ENCODE measurements at regions not wholly inside any gene's neighbourhood (a gene's known extent, or its start where the extent isn't known, plus 50 kb on each side); places are given as distances from the start of the nearest gene placed in this dataset.
"Not testable (repeated sequence)": the region's sequence is repeated elsewhere in the genome, so short reads cannot be mapped to it uniquely, and the experiment has no call there.

- Histone ChIP-seq H3K4me3 (no peak overlapping the region), H3K27me3 (no peaks in the 10 kb centered on the region), H3K36me3 (no peaks in the 10 kb centered on the region), H3K27ac (replicated peaks in 1 of 4) (no peak overlapping the region), H3K4me1 (no peaks in the 10 kb centered on the region), H3K9me3 (no peaks in the 10 kb centered on the region)
- TF ChIP-seq EP300 (IDR thresholded peaks at IDR 0.05) (no peak), POLR2AphosphoS5 (IDR thresholded peaks at IDR 0.05) (no peak), POLR2A (IDR thresholded peaks at IDR 0.05; ENCODE audit: low read depth) (no peak), CTCF (IDR thresholded peaks at IDR 0.05) (no peak)
- intact Hi-C loops (cut with DNase I), result no loop called here
- 88% methylated on average over 4 of the region's 4 CpGs for WGBS
- no peak for DNase-seq (ENCODE audit: extremely low spot score)
These were observed 198.0 kb downstream of the SOX4 start for GRCh38 chr6:21791581-21791980.

GRCh38 chr6:21792177-21792576 lies 198.6 kb downstream of the SOX4 start:
- H3K27me3 ChIP-seq, result no peaks in the 10 kb centered on the region
- intact Hi-C loops (cut with DNase I), result no loop called here
- H3K36me3 ChIP-seq, result no peaks in the 10 kb centered on the region
- DNase-seq (ENCODE audit: extremely low spot score), result no peak
- no peaks in the 10 kb centered on the region for H3K4me1 ChIP-seq
- H3K4me3 ChIP-seq, result no peak overlapping the region
- TF ChIP-seq POLR2A (IDR thresholded peaks at IDR 0.05; ENCODE audit: low read depth) (no peak), CTCF (IDR thresholded peaks at IDR 0.05) (no peak), POLR2AphosphoS5 (IDR thresholded peaks at IDR 0.05) (no peak), EP300 (IDR thresholded peaks at IDR 0.05) (no peak)
- no peaks in the 10 kb centered on the region for H3K9me3 ChIP-seq
- H3K27ac ChIP-seq (replicated peaks in 1 of 4), result no peak overlapping the region
- WGBS, result 96% methylated on average over 4 of the region's 4 CpGs

- H3K27ac ChIP-seq (replicated peaks in 1 of 4); intact Hi-C loops (cut with DNase I); H3K4me1 ChIP-seq; H3K36me3 ChIP-seq; H3K9me3 ChIP-seq; H3K4me3 ChIP-seq; H3K27me3 ChIP-seq; DNase-seq (ENCODE audit: extremely low spot score): not testable (repeated sequence)
- WGBS, result no CpG with 5 or more reads among the region's 31 CpGs
These were observed 203.4 kb downstream of the SOX4 start for GRCh38 chr6:21796979-21797378.

GRCh38 chr6:21798468-21798867 lies 204.9 kb downstream of the SOX4 start:
- Histone ChIP-seq H3K4me3 (no peak overlapping the region), H3K9me3 (no peaks in the 10 kb centered on the region), H3K36me3 (no peaks in the 10 kb centered on the region), H3K4me1 (peaks cover 7 to 16% (median 13%) of the 10 kb centered on the region in 4 donors), H3K27me3 (no peaks in the 10 kb centered on the region), H3K27ac (replicated peaks in 1 of 4) (no peak overlapping the region)
- DNase-seq (ENCODE audit: extremely low spot score), result no peak
- TF ChIP-seq POLR2AphosphoS5 (IDR thresholded peaks at IDR 0.05) (no peak), EP300 (IDR thresholded peaks at IDR 0.05) (no peak), CTCF (IDR thresholded peaks at IDR 0.05) (no peak), POLR2A (IDR thresholded peaks at IDR 0.05; ENCODE audit: low read depth) (no peak)
- intact Hi-C loops (cut with DNase I), result no loop called here
- WGBS, result 99% methylated on average over 4 of the region's 4 CpGs

- H3K9me3 ChIP-seq, result no peaks in the 10 kb centered on the region
- TF ChIP-seq POLR2A (IDR thresholded peaks at IDR 0.05; ENCODE audit: low read depth), result no peak
- no peak for TF ChIP-seq EP300 (IDR thresholded peaks at IDR 0.05)
- no peak for TF ChIP-seq CTCF (IDR thresholded peaks at IDR 0.05)
- TF ChIP-seq POLR2AphosphoS5 (IDR thresholded peaks at IDR 0.05), result no peak
- no peaks in the 10 kb centered on the region for H3K27me3 ChIP-seq
- peaks cover 7 to 22% (median 17%) of the 10 kb centered on the region in 4 donors for H3K4me1 ChIP-seq
- no peak overlapping the region for H3K27ac ChIP-seq (replicated peaks in 1 of 4)
- DNase-seq (ENCODE audit: extremely low spot score), result no peak
- 81% methylated on average over 2 of the region's 2 CpGs for WGBS
- H3K36me3 ChIP-seq, result no peaks in the 10 kb centered on the region
- H3K4me3 ChIP-seq, result no peak overlapping the region
- intact Hi-C loops (cut with DNase I), result no loop called here
These were observed 206.8 kb downstream of the SOX4 start for GRCh38 chr6:21800330-21800729.

Measured in esophagus muscularis mucosa (tissue), 4 donors.